HEK293 (cell line): ENCODE measurements at regions not wholly inside any gene's neighbourhood (a gene's known extent, or its start where the extent isn't known, plus 50 kb on each side); places are given as distances from the start of the nearest gene placed in this dataset.

Experiments used
- CTCF ChIA-PET: fragments of 350-600 bp; formaldehyde crosslinking; extraction: SDS; loops from one replicate; lab custom pipeline; 2021; ENCODE audit warnings: antibody characterized with exemption; lab: Yijun Ruan, JAX
- POLR2A ChIA-PET: fragments of 300-600 bp; formaldehyde crosslinking; extraction: SDS; loops from one replicate; lab custom pipeline; 2020; ENCODE audit warnings: antibody characterized with exemption, inconsistent platforms; lab: Yijun Ruan, JAX
- H3K27ac ChIP-seq: fragments of 200-500 bp; sonication (Bioruptor generic); 2 replicates; pipeline ENCODE4 v1.5.1; 2014; ENCODE audit warnings: low read depth, low read length, control low read depth, inconsistent platforms; ENCODE audit errors: extremely low read depth
- H3K36me3 ChIP-seq, 2 experiments: fragments of 200-500 bp in 1 of 2; sonication (Bioruptor generic) in 1 of 2; 1 replicate in 1 of 2; 2 replicates in 1 of 2; pipeline ENCODE4 v1.5.1; 2014 to 2017; ENCODE audit warnings: inconsistent platforms in 2 of 2, low read length in 2 of 2; ENCODE audit not compliant: control insufficient read depth in 2 of 2, insufficient read depth in 1 of 2
- H3K4me1 ChIP-seq: fragments of 200-500 bp; sonication (Bioruptor generic); 2 replicates; pipeline ENCODE4 v1.5.1; 2014; ENCODE audit warnings: mild to moderate bottlenecking, low read length, inconsistent platforms; ENCODE audit not compliant: control insufficient read depth, insufficient read depth
- H3K4me3 ChIP-seq: 2 replicates; pipeline ENCODE4 v1.5.1; 2011; ENCODE audit warnings: low read depth, mild to moderate bottlenecking, control low read depth, low read length, moderate library complexity
- H3K9me3 ChIP-seq: fragments of 200-500 bp; sonication (Bioruptor generic); 2 replicates; pipeline ENCODE4 v1.5.1; 2014; ENCODE audit warnings: low read depth, low read length, inconsistent platforms; ENCODE audit not compliant: control insufficient read depth, insufficient read depth
- ELK4 ChIP-seq: IDR thresholded peaks from 2 replicates; pipeline ENCODE4 v1.6.1; 2011; ENCODE audit warnings: mild to moderate bottlenecking, low read depth, low read length, borderline replicate concordance
- GLIS2 ChIP-seq: fragments of 450-650 bp; formaldehyde crosslinking; IDR thresholded peaks from 2 replicates; pipeline ENCODE4 v1.5.1; 2016; ENCODE audit warnings: missing biosample characterization, missing genetic modification characterization
- KLF10 ChIP-seq: fragments of 450-650 bp; IDR thresholded peaks from 2 replicates; pipeline ENCODE4 v1.5.1; 2018; ENCODE audit warnings: missing biosample characterization, mild to moderate bottlenecking, missing genetic modification characterization
- OVOL3 ChIP-seq: fragments of 450-650 bp; formaldehyde crosslinking; IDR thresholded peaks from 2 replicates; pipeline ENCODE4 v1.5.1; 2016; ENCODE audit warnings: missing biosample characterization, missing genetic modification characterization
- TRIM28 ChIP-seq: IDR thresholded peaks from 2 replicates; pipeline ENCODE4 v1.6.1; 2011; ENCODE audit warnings: low read length, control low read depth, borderline replicate concordance
- ZBTB1 ChIP-seq: fragments of 450-650 bp; formaldehyde crosslinking; IDR thresholded peaks from 2 replicates; pipeline ENCODE4 v1.5.1; 2016; ENCODE audit warnings: missing biosample characterization, missing genetic modification characterization
- ZBTB10 ChIP-seq: fragments of 450-650 bp; formaldehyde crosslinking; IDR thresholded peaks from 2 replicates; pipeline ENCODE4 v1.5.1; 2016; ENCODE audit warnings: missing biosample characterization, missing genetic modification characterization
- ZIC2 ChIP-seq: fragments of 450-650 bp; formaldehyde crosslinking; IDR thresholded peaks from 2 replicates; pipeline ENCODE4 v1.5.1; 2016; ENCODE audit warnings: missing biosample characterization, missing genetic modification characterization
- ZNF10 ChIP-seq: fragments of 450-650 bp; formaldehyde crosslinking; IDR thresholded peaks from 2 replicates; pipeline ENCODE4 v1.5.1; 2017; ENCODE audit warnings: missing biosample characterization, missing genetic modification characterization
- ZNF112 ChIP-seq: fragments of 450-650 bp; formaldehyde crosslinking; IDR thresholded peaks from 2 replicates; pipeline ENCODE4 v1.5.0; 2017; ENCODE audit warnings: missing biosample characterization, missing genetic modification characterization
- ZNF175 ChIP-seq: fragments of 450-650 bp; formaldehyde crosslinking; IDR thresholded peaks from 2 replicates; pipeline ENCODE4 v1.5.1; 2016; ENCODE audit warnings: missing biosample characterization, missing genetic modification characterization
- ZNF202 ChIP-seq: fragments of 450-650 bp; formaldehyde crosslinking; IDR thresholded peaks from 2 replicates; pipeline ENCODE4 v1.5.1; 2016; ENCODE audit warnings: missing biosample characterization, missing genetic modification characterization, borderline replicate concordance
- ZNF398 ChIP-seq: fragments of 450-650 bp; formaldehyde crosslinking; IDR thresholded peaks from 2 replicates; pipeline ENCODE4 v1.5.1; 2017; ENCODE audit warnings: missing biosample characterization, missing genetic modification characterization
- ZNF449 ChIP-seq: fragments of 450-650 bp; formaldehyde crosslinking; IDR thresholded peaks from 2 replicates; pipeline ENCODE4 v1.5.1; 2017; ENCODE audit warnings: missing biosample characterization, mild to moderate bottlenecking, missing genetic modification characterization, moderate library complexity
- ZNF518A ChIP-seq: fragments of 450-650 bp; formaldehyde crosslinking; conservative IDR thresholded peaks from 2 replicates; pipeline ENCODE4 v1.5.1; 2016; ENCODE audit warnings: low read depth, missing biosample characterization, missing genetic modification characterization
- ZNF558 ChIP-seq: fragments of 450-650 bp; formaldehyde crosslinking; IDR thresholded peaks from 2 replicates; pipeline ENCODE4 v1.5.1; 2016; ENCODE audit warnings: missing biosample characterization, missing genetic modification characterization
- ZNF585B ChIP-seq: fragments of 450-650 bp; formaldehyde crosslinking; IDR thresholded peaks from 2 replicates; pipeline ENCODE4 v1.5.1; 2016; ENCODE audit warnings: missing biosample characterization, missing genetic modification characterization
- ZNF626 ChIP-seq: fragments of 450-650 bp; sonication (Bioruptor Pico); formaldehyde crosslinking; IDR thresholded peaks from 2 replicates; pipeline ENCODE4 v1.5.1; 2018; ENCODE audit warnings: missing biosample characterization, missing genetic modification characterization, inconsistent platforms
- ZNF664 ChIP-seq: fragments of 450-650 bp; formaldehyde crosslinking; IDR thresholded peaks from 2 replicates; pipeline ENCODE4 v1.5.1; 2016; ENCODE audit warnings: missing biosample characterization, missing genetic modification characterization
- TF ChIP-seq, protein P1 (sequence below): fragments of 450-650 bp; formaldehyde crosslinking; IDR thresholded peaks from 2 replicates; pipeline ENCODE4 v1.5.1; 2017; ENCODE audit warnings: missing biosample characterization, missing genetic modification characterization
- TF ChIP-seq, protein P2 (sequence below): fragments of 450-650 bp; formaldehyde crosslinking; IDR thresholded peaks from 2 replicates; pipeline ENCODE4 v1.5.1; 2016; ENCODE audit warnings: missing biosample characterization, missing genetic modification characterization

- TF ChIP-seq ZNF585B (no peak), ZNF518A (no peak), GLIS2 (tag by site-specific recombination) (no peak), ELK4 (no peak)
- TF ChIP-seq, protein P1, sequence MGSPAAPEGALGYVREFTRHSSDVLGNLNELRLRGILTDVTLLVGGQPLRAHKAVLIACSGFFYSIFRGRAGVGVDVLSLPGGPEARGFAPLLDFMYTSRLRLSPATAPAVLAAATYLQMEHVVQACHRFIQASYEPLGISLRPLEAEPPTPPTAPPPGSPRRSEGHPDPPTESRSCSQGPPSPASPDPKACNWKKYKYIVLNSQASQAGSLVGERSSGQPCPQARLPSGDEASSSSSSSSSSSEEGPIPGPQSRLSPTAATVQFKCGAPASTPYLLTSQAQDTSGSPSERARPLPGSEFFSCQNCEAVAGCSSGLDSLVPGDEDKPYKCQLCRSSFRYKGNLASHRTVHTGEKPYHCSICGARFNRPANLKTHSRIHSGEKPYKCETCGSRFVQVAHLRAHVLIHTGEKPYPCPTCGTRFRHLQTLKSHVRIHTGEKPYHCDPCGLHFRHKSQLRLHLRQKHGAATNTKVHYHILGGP: no peak
Observed at GRCh38 chr3:148146947-148147826, 550.5 kb upstream of the AGTR1 start (continued).

GRCh38 chr3:148147903-148148302, 549.8 kb upstream of the AGTR1 start:
- CTCF ChIA-PET: no interaction called here
- H3K9me3 ChIP-seq: no peaks in the 10 kb centered on the region
- no peaks in the 10 kb centered on the region for H3K4me1 ChIP-seq
- no peak overlapping the region for H3K27ac ChIP-seq
- H3K36me3 ChIP-seq: no peaks in the 10 kb centered on the region
- POLR2A ChIA-PET: no interaction called here
- no peak overlapping the region for H3K4me3 ChIP-seq
- TF ChIP-seq ZBTB10 (tag by site-specific recombination) (no peak), ZNF558 (no peak), KLF10 (tag by site-specific recombination) (no peak), ZNF626 (no peak), ZBTB1 (tag by site-specific recombination) (no peak), ZNF449 (tag by site-specific recombination) (no peak), ZIC2 (tag by site-specific recombination) (no peak), TRIM28 (no peak), ZNF112 (no peak), ZNF175 (tag by site-specific recombination) (no peak), ZNF664 (tag by site-specific recombination) (no peak), ZNF202 (tag by site-specific recombination) (no peak), ZNF10 (tag by site-specific recombination) (no peak), ZNF398 (tag by site-specific recombination) (no peak), OVOL3 (no peak)
- TF ChIP-seq, protein P2, sequence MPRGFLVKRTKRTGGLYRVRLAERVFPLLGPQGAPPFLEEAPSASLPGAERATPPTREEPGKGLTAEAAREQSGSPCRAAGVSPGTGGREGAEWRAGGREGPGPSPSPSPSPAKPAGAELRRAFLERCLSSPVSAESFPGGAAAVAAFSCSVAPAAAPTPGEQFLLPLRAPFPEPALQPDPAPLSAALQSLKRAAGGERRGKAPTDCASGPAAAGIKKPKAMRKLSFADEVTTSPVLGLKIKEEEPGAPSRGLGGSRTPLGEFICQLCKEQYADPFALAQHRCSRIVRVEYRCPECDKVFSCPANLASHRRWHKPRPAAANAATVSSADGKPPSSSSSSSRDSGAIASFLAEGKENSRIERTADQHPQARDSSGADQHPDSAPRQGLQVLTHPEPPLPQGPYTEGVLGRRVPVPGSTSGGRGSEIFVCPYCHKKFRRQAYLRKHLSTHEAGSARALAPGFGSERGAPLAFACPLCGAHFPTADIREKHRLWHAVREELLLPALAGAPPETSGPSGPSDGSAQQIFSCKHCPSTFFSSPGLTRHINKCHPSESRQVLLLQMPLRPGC (tag by site-specific recombination): no peak
